OCI-LY1 (cell line): ENCODE measurements at regions not wholly inside any gene's neighbourhood (a gene's known extent, or its start where the extent isn't known, plus 50 kb on each side); places are given as distances from the start of the nearest gene placed in this dataset.

Source experiments
- H2AFZ ChIP-seq: fragments of 200-600 bp; sonication (generic), shearing (Covaris generic); 2 replicates; pipeline ENCODE4 v1.6.0; 2014; ENCODE audit warnings: antibody characterized with exemption, mild to moderate bottlenecking, low read length
- H3F3A ChIP-seq: fragments of 200-600 bp; sonication (generic), shearing (Covaris generic); 2 replicates; pipeline ENCODE4 v1.6.0; 2014; ENCODE audit warnings: mild to moderate bottlenecking, antibody characterized with exemption, low read length, moderate library complexity; ENCODE audit not compliant: insufficient read depth
- H3K27ac ChIP-seq: fragments of 200-600 bp; sonication (generic); 2 replicates; pipeline ENCODE4 v1.5.1; 2014; ENCODE audit warnings: low read length, mixed run types, mild to moderate bottlenecking, low read depth; ENCODE audit not compliant: poor library complexity, severe bottlenecking
- H3K27me3 ChIP-seq: fragments of 200-600 bp; sonication (generic); 2 replicates; pipeline ENCODE4 v1.6.0; 2014; ENCODE audit warnings: antibody characterized with exemption, mild to moderate bottlenecking, low read length, moderate library complexity; ENCODE audit not compliant: insufficient read depth
- H3K36me3 ChIP-seq: fragments of 200-600 bp; sonication (generic); 2 replicates; pipeline ENCODE4 v1.6.1; 2014; ENCODE audit warnings: mild to moderate bottlenecking, antibody characterized with exemption, low read length, moderate library complexity, mixed read lengths; ENCODE audit not compliant: insufficient read depth
- H3K4me1 ChIP-seq: fragments of 200-600 bp; sonication (generic); 2 replicates; pipeline ENCODE4 v1.5.1; 2014; ENCODE audit warnings: mild to moderate bottlenecking, low read length, moderate library complexity; ENCODE audit not compliant: insufficient read depth, severe bottlenecking
- H3K4me2 ChIP-seq: fragments of 200-600 bp; sonication (generic), shearing (Covaris generic); 2 replicates; pipeline ENCODE4 v1.6.1; 2014; ENCODE audit warnings: low read length
- H3K4me3 ChIP-seq: fragments of 200-600 bp; sonication (generic); 2 replicates; pipeline ENCODE4 v1.5.1; 2014; ENCODE audit warnings: low read length, low read depth, mild to moderate bottlenecking, mixed read lengths; ENCODE audit not compliant: poor library complexity, severe bottlenecking
- H3K79me2 ChIP-seq: fragments of 200-600 bp; shearing (Covaris generic); 2 replicates; pipeline ENCODE4 v1.6.1; 2016; ENCODE audit warnings: mixed run types, low read length, mixed read lengths; ENCODE audit not compliant: insufficient read depth
- H3K9ac ChIP-seq: fragments of 200-600 bp; sonication (generic), shearing (Covaris generic); 2 replicates; pipeline ENCODE4 v1.6.1; 2014; ENCODE audit warnings: mild to moderate bottlenecking, low read length, mixed read lengths
- H3K9me2 ChIP-seq: fragments of 200-600 bp; sonication (generic), shearing (Covaris generic); 2 replicates; pipeline ENCODE4 v1.6.1; 2014; ENCODE audit warnings: low read depth, mild to moderate bottlenecking, low read length, mixed read lengths
- H3K9me3 ChIP-seq: fragments of 200-600 bp; shearing (Covaris generic); 2 replicates; pipeline ENCODE4 v1.6.1; 2014; ENCODE audit warnings: low read length, mixed read lengths
- H4K20me1 ChIP-seq: fragments of 200-600 bp; sonication (generic), shearing (Covaris generic); 2 replicates; pipeline ENCODE4 v1.6.0; 2016; ENCODE audit warnings: mild to moderate bottlenecking, low read length; ENCODE audit not compliant: insufficient read depth
- CTCF ChIP-seq: fragments of 200-600 bp; sonication (generic), shearing (Covaris generic); IDR thresholded peaks from 2 replicates; pipeline ENCODE4 v1.5.1; 2017; ENCODE audit warnings: mild to moderate bottlenecking, antibody characterized with exemption, low read length, moderate library complexity, mixed read lengths
- EZH2 ChIP-seq: fragments of 200-600 bp; sonication (generic), shearing (Covaris generic); IDR thresholded peaks from 2 replicates; pipeline ENCODE4 v1.8.0; 2017; ENCODE audit warnings: borderline replicate concordance, mixed run types, mild to moderate bottlenecking, antibody characterized with exemption, low read length, moderate library complexity, mixed read lengths

- Histone ChIP-seq H3K4me2 (no peak overlapping the region), H3K27me3 (no peaks in the 10 kb centered on the region), H3K36me3 (no peaks in the 10 kb centered on the region), H3K9me3 (no peaks in the 10 kb centered on the region), H3K79me2 (no peaks in the 10 kb centered on the region), H2AFZ (no peak overlapping the region), H3K27ac (no peak overlapping the region), H4K20me1 (no peaks in the 10 kb centered on the region), H3K4me3 (no peak overlapping the region), H3F3A (no peaks in the 10 kb centered on the region), H3K9me2 (no peaks in the 10 kb centered on the region), H3K9ac (no peak overlapping the region), H3K4me1 (no peaks in the 10 kb centered on the region)
- TF ChIP-seq CTCF (no peak), EZH2 (no peak)
Observed at GRCh38 chr16:61579195-61579594, 457.0 kb downstream of the CDH8 start.

DNA sequence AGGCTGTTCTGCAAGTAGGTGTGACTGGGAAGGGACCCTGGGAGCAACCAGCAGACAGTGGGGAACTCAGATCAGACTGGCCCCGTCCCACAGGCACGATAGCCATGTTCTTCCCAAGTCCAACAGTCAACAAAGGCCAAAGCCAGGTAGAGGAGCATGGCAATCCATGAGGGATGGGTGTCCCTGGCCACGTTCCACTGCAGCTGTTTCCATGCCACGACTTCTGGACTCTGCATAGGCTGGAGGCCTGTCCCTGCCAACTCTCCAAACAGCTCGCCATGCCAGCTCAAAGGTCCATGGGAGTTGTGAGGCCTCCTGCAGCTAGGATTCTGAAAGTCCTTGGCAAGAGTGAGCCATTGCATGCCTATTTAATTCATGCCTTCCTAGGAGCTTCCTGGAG, 459.8 kb downstream of the CDH8 start:
- no peak overlapping the region for H3K27ac ChIP-seq
- no peak overlapping the region for H2AFZ ChIP-seq
- no peak overlapping the region for H3K4me2 ChIP-seq
- no peak overlapping the region for H3K4me3 ChIP-seq
- H3K4me1 ChIP-seq: no peaks in the 10 kb centered on the region
- no peaks in the 10 kb centered on the region for H3K9me2 ChIP-seq
- H3K9ac ChIP-seq: no peak overlapping the region
- H3K36me3 ChIP-seq: no peaks in the 10 kb centered on the region
- H3F3A ChIP-seq: no peaks in the 10 kb centered on the region
- H3K27me3 ChIP-seq: no peaks in the 10 kb centered on the region
- no peak for TF ChIP-seq EZH2
- TF ChIP-seq CTCF: no peak
- H3K9me3 ChIP-seq: no peaks in the 10 kb centered on the region
- H3K79me2 ChIP-seq: no peaks in the 10 kb centered on the region
- H4K20me1 ChIP-seq: no peaks in the 10 kb centered on the region

GRCh38 chr16:61575617-61576016, 460.6 kb downstream of the CDH8 start:
- Histone ChIP-seq H3K4me1 (no peaks in the 10 kb centered on the region), H4K20me1 (no peaks in the 10 kb centered on the region), H3K27me3 (no peaks in the 10 kb centered on the region), H3K4me3 (no peak overlapping the region), H3K4me2 (no peak overlapping the region), H3K9ac (no peak overlapping the region), H3K27ac (no peak overlapping the region), H3K79me2 (no peaks in the 10 kb centered on the region), H3F3A (no peaks in the 10 kb centered on the region), H3K36me3 (no peaks in the 10 kb centered on the region), H3K9me3 (no peaks in the 10 kb centered on the region), H3K9me2 (no peaks in the 10 kb centered on the region), H2AFZ (no peak overlapping the region)
- TF ChIP-seq CTCF (no peak), EZH2 (no peak)
